ENCODE measurements at regions not wholly inside any gene's neighbourhood (a gene's known extent, or its start where the extent isn't known, plus 50 kb on each side); places are given as distances from the start of the nearest gene placed in this dataset.
"Not testable (repeated sequence)": the region's sequence is repeated elsewhere in the genome, so short reads cannot be mapped to it uniquely, and the experiment has no call there.

- whole genome bisulfite sequencing (ENCODE audit: insufficient coverage): 38% methylated on average over 1 of the region's 1 CpG
- no peak for DNase-seq
- Histone ChIP-seq H3K36me3 (replicated peaks in 1 of 2; ENCODE audit: control insufficient read depth in 1 of 2, insufficient read depth in 2 of 2, low read length in 2 of 2) (no peaks in the 10 kb centered on the region), H3K9ac (ENCODE audit: insufficient read depth, low read length, poor library complexity, severe bottlenecking) (no peak overlapping the region), H3K79me2 (ENCODE audit: insufficient read depth, low read length) (no peaks in the 10 kb centered on the region), H3K27ac (ENCODE audit: low read depth in 1 of 2, low read length in 2 of 2) (no peak overlapping the region), H3K27me3 (ENCODE audit: control insufficient read depth in 2 of 2, insufficient read depth in 2 of 2, low read length in 2 of 2) (no peaks in the 10 kb centered on the region), H2AFZ (ENCODE audit: insufficient read depth, low read depth, low read length, poor library complexity, severe bottlenecking) (no peak overlapping the region), H3K4me3 (replicated peaks in 1 of 3; ENCODE audit: low read depth in 2 of 3, low read length in 3 of 3) (no peak overlapping the region), H4K20me1 (ENCODE audit: insufficient read depth, low read length) (no peaks in the 10 kb centered on the region), H3K4me1 (ENCODE audit: control insufficient read depth in 1 of 2, insufficient read depth in 2 of 2, low read length in 2 of 2) (no peaks in the 10 kb centered on the region), H3K9me3 (replicated peaks in 1 of 2; ENCODE audit: control insufficient read depth in 1 of 2, insufficient read depth in 1 of 2, low read length in 2 of 2) (peaks cover 20 to 24% of the 10 kb centered on the region in 2 donors), H3K4me2 (replicated peaks; ENCODE audit: extremely low read depth, low read length, poor library complexity, severe bottlenecking) (no peak overlapping the region)
- peaks cover 14 to 36% (median 29%) of the 10 kb centered on the region in 7 donors for H3K9me3 Mint-ChIP-seq
- no peak overlapping the region for H3K27ac Mint-ChIP-seq
- H3K27me3 Mint-ChIP-seq (ENCODE audit: low read depth in 3 of 3): peaks cover 0 to 1% (median 0%) of the 10 kb centered on the region in 3 donors
- TF ChIP-seq CTCF (IDR thresholded peaks at IDR 0.05): no peak
- H3K4me1 Mint-ChIP-seq: no peaks in the 10 kb centered on the region
- H3K36me3 Mint-ChIP-seq: no peaks in the 10 kb centered on the region
- H3K4me3 Mint-ChIP-seq: no peak overlapping the region
- intact Hi-C loops (cut with micrococcal nuclease): no loop called here
These were observed 180.5 kb upstream of the CLINT1 start for GRCh38 chr5:158039441-158039840.

GRCh38 chr5:158036983-158037595 is 178.1 kb upstream of the CLINT1 start:
- H3K36me3 ChIP-seq (replicated peaks in 1 of 2; ENCODE audit: control insufficient read depth in 1 of 2, insufficient read depth in 2 of 2, low read length in 2 of 2); H3K9ac ChIP-seq (ENCODE audit: insufficient read depth, low read length, poor library complexity, severe bottlenecking); H3K4me3 ChIP-seq (replicated peaks in 1 of 3; ENCODE audit: low read depth in 2 of 3, low read length in 3 of 3); H3K4me2 ChIP-seq (replicated peaks; ENCODE audit: extremely low read depth, low read length, poor library complexity, severe bottlenecking); DNase-seq; intact Hi-C loops (cut with micrococcal nuclease); H3K27me3 ChIP-seq (ENCODE audit: control insufficient read depth in 2 of 2, insufficient read depth in 2 of 2, low read length in 2 of 2); H2AFZ ChIP-seq (ENCODE audit: insufficient read depth, low read depth, low read length, poor library complexity, severe bottlenecking); H3K27ac ChIP-seq (ENCODE audit: low read depth in 1 of 2, low read length in 2 of 2); H3K4me1 ChIP-seq (ENCODE audit: control insufficient read depth in 1 of 2, insufficient read depth in 2 of 2, low read length in 2 of 2); H3K27me3 Mint-ChIP-seq (ENCODE audit: low read depth in 3 of 3); H4K20me1 ChIP-seq (ENCODE audit: insufficient read depth, low read length); H3K4me1 Mint-ChIP-seq; H3K4me3 Mint-ChIP-seq; H3K36me3 Mint-ChIP-seq; H3K27ac Mint-ChIP-seq; H3K79me2 ChIP-seq (ENCODE audit: insufficient read depth, low read length): not testable (repeated sequence)
- H3K9me3 Mint-ChIP-seq: peaks cover 14 to 35% (median 31%) of the 10 kb centered on the region in 7 donors
- H3K9me3 ChIP-seq (replicated peaks in 1 of 2; ENCODE audit: control insufficient read depth in 1 of 2, insufficient read depth in 1 of 2, low read length in 2 of 2): peaks cover 23 to 26% of the 10 kb centered on the region in 2 donors
- 98% methylated on average over 8 of the region's 31 CpGs for WGBS (ENCODE audit: insufficient coverage)

GRCh38 chr5:158034586-158034985 is 175.6 kb upstream of the CLINT1 start:
- DNase-seq; H3K36me3 Mint-ChIP-seq; intact Hi-C loops (cut with micrococcal nuclease); H2AFZ ChIP-seq (ENCODE audit: insufficient read depth, low read depth, low read length, poor library complexity, severe bottlenecking); H3K4me3 ChIP-seq (replicated peaks in 1 of 3; ENCODE audit: low read depth in 2 of 3, low read length in 3 of 3); H3K27ac ChIP-seq (ENCODE audit: low read depth in 1 of 2, low read length in 2 of 2); H3K4me2 ChIP-seq (replicated peaks; ENCODE audit: extremely low read depth, low read length, poor library complexity, severe bottlenecking); H4K20me1 ChIP-seq (ENCODE audit: insufficient read depth, low read length); H3K9ac ChIP-seq (ENCODE audit: insufficient read depth, low read length, poor library complexity, severe bottlenecking); H3K4me1 Mint-ChIP-seq; H3K4me3 Mint-ChIP-seq; H3K27me3 Mint-ChIP-seq (ENCODE audit: low read depth in 3 of 3); H3K4me1 ChIP-seq (ENCODE audit: control insufficient read depth in 1 of 2, insufficient read depth in 2 of 2, low read length in 2 of 2); H3K36me3 ChIP-seq (replicated peaks in 1 of 2; ENCODE audit: control insufficient read depth in 1 of 2, insufficient read depth in 2 of 2, low read length in 2 of 2); H3K27ac Mint-ChIP-seq; H3K27me3 ChIP-seq (ENCODE audit: control insufficient read depth in 2 of 2, insufficient read depth in 2 of 2, low read length in 2 of 2); H3K79me2 ChIP-seq (ENCODE audit: insufficient read depth, low read length): not testable (repeated sequence)
- H3K9me3 Mint-ChIP-seq: peaks cover 14 to 34% (median 31%) of the 10 kb centered on the region in 7 donors
- H3K9me3 ChIP-seq (replicated peaks in 1 of 2; ENCODE audit: control insufficient read depth in 1 of 2, insufficient read depth in 1 of 2, low read length in 2 of 2): peaks cover 23 to 26% of the 10 kb centered on the region in 2 donors
- WGBS (ENCODE audit: insufficient coverage): 78% methylated on average over 4 of the region's 6 CpGs
